NCI-H82 (cell line): ENCODE measurements at regions not wholly inside any gene's neighbourhood (a gene's known extent, or its start where the extent isn't known, plus 50 kb on each side); places are given as distances from the start of the nearest gene placed in this dataset.
"Not testable (repeated sequence)": the region's sequence is repeated elsewhere in the genome, so short reads cannot be mapped to it uniquely, and the experiment has no call there.

ENCODE experiments used
- DNase-seq: peaks from one replicate; lab custom pipeline; 2025; lab: John Stamatoyannopoulos, UW

- no peak for DNase-seq
Measured at GRCh38 chr1:168490306-168490705, 53.5 kb downstream of the XCL2 start.

- DNase-seq = no peak
Measured at GRCh38 chr1:168488138-168488537, 55.7 kb downstream of the XCL2 start.

- DNase-seq = not testable (repeated sequence)
Measured at GRCh38 chr1:168486820-168487219, 57.0 kb downstream of the XCL2 start.

GRCh38 chr1:168485048-168485447 lies 58.7 kb downstream of the XCL2 start:
- no peak for DNase-seq

DNA sequence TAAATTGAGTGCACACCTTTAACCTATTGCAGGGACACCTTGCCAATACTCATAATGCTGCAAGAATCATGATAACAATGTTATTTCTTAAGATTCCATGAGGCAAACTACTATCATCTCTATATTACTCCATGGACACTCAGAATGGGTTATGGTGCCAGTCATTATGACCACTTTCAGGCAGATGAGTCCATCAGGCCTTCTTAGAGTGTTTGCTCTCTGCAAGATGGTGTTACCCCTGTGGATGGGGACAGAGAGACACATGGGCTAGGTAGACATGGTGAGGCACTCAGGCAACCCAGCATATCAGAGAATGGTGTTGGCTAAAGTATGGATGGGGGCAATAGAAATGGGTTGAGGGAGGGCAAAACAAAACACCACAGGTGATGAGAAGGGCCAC lies 59.7 kb downstream of the XCL2 start:
- no peak for DNase-seq

GRCh38 chr1:168483539-168483938 lies 60.3 kb downstream of the XCL2 start:
- DNase-seq = no peak

- peak; percentile 65 for DNase-seq
Measured at GRCh38 chr1:168482106-168482505, 61.7 kb downstream of the XCL2 start.

DNA sequence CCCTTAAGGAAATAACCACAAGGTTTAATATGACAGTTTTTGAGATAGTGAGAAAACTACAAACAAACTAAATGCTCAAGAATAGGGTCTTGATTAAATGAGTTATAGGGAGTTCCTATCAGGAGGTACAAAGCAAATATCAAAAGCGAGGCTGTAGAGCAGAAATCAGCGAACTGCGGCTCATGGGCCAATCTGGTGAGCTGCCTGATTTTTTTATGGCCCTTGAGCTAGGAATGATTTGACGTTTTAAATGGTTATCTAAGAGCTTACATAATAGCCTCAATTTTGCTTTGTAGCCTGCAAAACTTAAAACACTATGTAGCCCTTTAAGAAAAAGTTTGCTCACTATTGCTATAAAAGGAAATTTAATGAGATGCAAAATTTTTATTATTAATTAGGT lies 62.2 kb downstream of the XCL2 start:
- DNase-seq = no peak

DNA sequence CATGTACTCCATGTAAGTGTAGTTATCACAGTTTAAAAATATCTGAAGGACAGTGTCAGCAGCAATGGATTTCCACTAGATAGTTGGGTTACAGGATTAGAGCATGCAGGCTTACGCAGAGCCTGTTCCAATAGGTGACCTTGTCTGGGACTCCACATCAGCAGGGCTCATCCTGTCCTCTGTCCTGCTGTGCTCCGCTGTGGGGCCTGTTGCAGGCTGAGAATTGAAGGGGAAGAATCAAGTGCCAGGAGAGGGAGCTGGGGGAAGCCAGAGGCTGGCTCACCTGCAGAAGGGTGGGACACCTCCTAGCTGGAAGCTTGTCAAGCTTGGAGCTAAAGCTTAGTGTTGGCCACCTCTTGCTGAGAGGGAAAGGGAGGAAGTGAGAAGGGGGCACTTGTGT lies 62.8 kb downstream of the XCL2 start:
- DNase-seq = peak; percentile 17

DNA sequence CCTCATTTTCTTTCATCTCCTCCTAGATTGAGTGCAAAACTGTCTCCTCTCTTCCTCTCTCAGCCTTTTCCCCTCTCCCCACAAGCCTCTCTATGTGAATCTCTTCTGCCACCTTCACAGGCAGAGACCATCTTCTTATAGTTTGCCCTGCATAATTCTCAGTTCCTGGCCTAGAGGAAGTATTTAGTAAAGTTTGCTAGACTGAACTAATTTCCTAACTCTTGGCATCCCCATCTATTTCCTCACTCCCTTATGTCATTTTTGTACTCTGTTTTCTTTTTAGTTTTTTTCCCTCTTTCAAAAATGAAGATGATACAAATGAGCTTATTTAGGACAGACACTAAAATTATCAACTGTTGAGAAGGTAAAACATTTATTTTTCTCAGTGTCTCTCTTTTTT lies 66.0 kb downstream of the XCL2 start:
- DNase-seq = no peak

DNA sequence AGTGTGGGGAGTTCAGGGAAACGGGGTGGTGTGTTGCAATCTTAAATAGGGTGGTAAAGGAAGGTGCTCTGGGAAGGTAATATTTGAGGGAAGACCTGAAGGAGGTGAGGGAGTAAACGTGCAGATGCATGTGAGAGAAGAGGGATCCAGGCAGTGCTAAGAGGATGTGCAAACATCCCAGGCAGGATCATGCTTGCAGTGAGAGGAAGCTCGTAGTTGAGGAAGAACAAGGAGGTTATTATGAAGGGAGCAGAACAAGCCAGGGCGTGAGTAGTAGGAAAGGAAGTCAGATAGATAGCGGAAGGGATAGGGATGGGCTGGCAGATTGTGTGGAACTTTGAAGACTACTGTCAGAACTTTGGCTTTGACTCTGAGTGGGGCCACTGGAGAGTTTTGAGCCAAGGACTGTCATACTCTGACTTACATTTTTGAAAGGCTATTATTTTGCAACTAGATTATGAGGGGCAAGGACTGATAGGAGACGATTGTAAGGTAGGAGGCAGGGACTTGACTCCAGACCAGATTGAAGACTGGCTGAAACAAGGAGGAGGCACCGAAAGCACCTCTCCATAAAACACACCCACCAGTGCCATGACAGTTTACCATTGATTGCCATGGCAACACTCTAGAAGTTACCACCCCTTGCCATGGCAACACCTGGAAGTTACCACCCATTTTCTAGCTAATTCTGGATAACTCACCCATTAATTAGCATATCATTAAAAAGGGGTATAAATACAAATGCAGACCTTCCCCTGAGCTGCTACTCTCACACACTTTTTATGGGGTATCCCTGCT lies 67.0 kb downstream of the XCL2 start:
- DNase-seq = no peak

DNA sequence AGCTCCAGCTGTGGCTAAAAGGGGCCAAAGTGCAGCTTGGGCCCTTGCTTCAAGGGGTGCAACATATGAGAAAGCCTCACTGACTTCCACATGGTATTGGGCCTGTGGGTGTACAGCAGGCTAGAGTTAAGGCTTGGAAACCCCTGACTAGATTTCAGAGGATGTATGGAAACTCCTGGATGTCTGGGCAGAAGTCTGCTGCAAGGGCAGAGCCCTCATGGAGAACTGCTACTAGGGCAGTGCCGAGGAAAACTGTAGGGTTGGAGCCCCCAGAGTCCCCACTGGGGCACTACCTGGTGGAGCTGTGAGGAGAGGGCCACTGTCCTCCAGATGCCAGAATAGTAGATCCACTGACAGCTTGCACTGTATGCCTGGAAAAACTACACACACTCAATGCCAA lies 69.5 kb downstream of the XCL2 start:
- no peak for DNase-seq

- DNase-seq = no peak
Measured at GRCh38 chr1:168473126-168473525, 70.7 kb downstream of the XCL2 start.

DNA sequence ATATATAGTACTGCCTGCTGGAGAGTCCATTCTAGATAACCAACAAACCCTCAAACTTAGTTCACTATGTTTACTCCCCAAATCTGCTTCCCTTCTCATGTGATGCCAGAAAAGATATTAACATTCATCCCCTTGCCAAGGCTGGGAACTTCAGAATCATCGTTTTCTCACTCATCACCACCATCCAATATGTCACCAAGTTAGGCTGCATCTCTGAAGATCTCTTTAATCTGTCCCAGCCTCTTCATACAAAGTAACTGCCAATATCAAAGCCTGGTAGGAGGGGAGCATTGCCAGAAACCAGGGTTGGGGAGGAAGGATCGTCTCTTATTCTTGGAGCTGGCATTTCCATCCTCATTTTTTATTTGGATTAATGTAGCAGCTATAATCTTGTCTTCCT lies 71.6 kb downstream of the XCL2 start:
- DNase-seq = peak; percentile 35

- DNase-seq = peak; percentile 80
Measured at GRCh38 chr1:168470901-168471431, 72.8 kb downstream of the XCL2 start.

DNA sequence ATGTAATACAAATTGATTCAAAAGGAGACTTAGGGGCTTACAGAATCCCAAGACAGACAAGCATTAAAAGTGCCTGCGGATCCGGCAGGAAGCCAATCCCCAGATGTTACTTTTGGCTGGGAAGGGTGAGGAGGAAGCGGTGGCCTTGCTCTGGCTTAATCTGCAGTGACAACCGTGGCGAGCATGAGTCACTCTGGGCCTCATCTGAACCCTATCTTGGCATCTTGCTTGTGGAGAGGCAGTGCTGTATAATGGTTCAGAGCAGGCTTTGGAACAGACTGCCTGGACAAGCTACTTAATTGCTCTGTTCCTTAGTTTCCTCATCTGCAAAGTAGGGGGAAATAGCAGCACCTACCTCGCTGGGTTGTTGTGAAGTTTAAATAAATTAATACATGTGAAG lies 74.1 kb downstream of the XCL2 start:
- peak; percentile 98 for DNase-seq

GRCh38 chr1:168468822-168469221 lies 75.0 kb downstream of the XCL2 start:
- no peak for DNase-seq

GRCh38 chr1:168468042-168468809 lies 75.6 kb downstream of the XCL2 start:
- DNase-seq = no peak

GRCh38 chr1:168467452-168467851 lies 76.3 kb downstream of the XCL2 start:
- no peak for DNase-seq

GRCh38 chr1:168466714-168467131 lies 77.1 kb downstream of the XCL2 start:
- DNase-seq = peak; percentile 55

GRCh38 chr1:168466092-168466713 lies 77.6 kb downstream of the XCL2 start:
- DNase-seq = peak; percentile 99

DNA sequence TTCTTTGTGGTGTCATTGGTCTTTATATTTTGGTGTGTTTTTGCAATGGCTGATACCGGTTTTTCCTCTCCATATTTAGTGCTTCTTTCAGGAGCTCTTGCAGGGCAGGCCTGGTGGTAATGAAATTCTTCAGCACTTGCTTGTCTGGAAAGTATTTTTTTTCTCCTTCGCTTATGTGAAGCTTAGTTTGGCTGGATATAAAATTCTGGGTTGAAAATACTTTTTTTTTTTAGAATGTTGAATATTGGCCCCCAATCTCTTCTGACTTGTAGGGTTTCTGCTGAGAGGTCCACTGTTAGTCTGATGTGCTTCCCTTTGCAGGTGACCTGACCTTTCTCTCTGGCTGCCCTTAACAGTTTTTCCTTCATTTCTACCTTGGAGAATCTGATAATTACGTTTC lies 82.7 kb downstream of the XCL2 start:
- DNase-seq = not testable (repeated sequence)

- not testable (repeated sequence) for DNase-seq
Measured at GRCh38 chr1:168457296-168457695, 86.5 kb downstream of the XCL2 start.
